CD4-positive, alpha-beta T cell (primary cell): ENCODE measurements at regions not wholly inside any gene's neighbourhood (a gene's known extent, or its start where the extent isn't known, plus 50 kb on each side); places are given as distances from the start of the nearest gene placed in this dataset.

Experiments used
- ATAC-seq: fragments of 200-7000 bp; cut with Tn5 transposase; one replicate; pipeline ENCODE4 v1.10.0; 2022; ENCODE audit warnings: mild to moderate bottlenecking; ENCODE audit not compliant: poor library complexity
- CTCF ChIA-PET: fragments of 350-600 bp; sonication (Branson Sonifier 250); formaldehyde crosslinking; loops from one replicate; lab custom pipeline; 2021; ENCODE audit warnings: antibody characterized with exemption, inconsistent platforms; lab: Charles Lee
- POLR2A ChIA-PET: fragments of 350-600 bp; sonication (Branson Sonifier 250); formaldehyde crosslinking; loops from one replicate; lab custom pipeline; 2021; ENCODE audit warnings: antibody characterized with exemption, inconsistent platforms; lab: Charles Lee
- DNase-seq, 14 experiments: peaks; one replicate each; pipeline ENCODE4 v3.0.0-alpha.2; 2013 to 2020; ENCODE audit warnings: mixed read lengths in 2 of 14
- H3K27ac ChIP-seq, 2 donors: one replicate each; pipeline versions ENCODE4 v1.5.1 to v1.7.0; 2013; ENCODE audit warnings: low read length in 2 of 2, low read depth in 1 of 2, mild to moderate bottlenecking in 1 of 2
- H3K27me3 ChIP-seq, 2 experiments: 1 replicate in 1 of 2; 2 replicates in 1 of 2; pipeline versions ENCODE4 v1.6.1 to v1.7.0; 2013; ENCODE audit warnings: low read length in 2 of 2, control low read depth in 1 of 2, mild to moderate bottlenecking in 1 of 2, moderate library complexity in 1 of 2; ENCODE audit not compliant: insufficient read depth in 2 of 2, control insufficient read depth in 1 of 2
- H3K36me3 ChIP-seq: one replicate; pipeline ENCODE4 v1.6.1; 2013; ENCODE audit warnings: low read length, control low read depth; ENCODE audit not compliant: insufficient read depth
- H3K4me1 ChIP-seq: one replicate; pipeline ENCODE4 v1.6.1; 2013; ENCODE audit warnings: low read length, control low read depth; ENCODE audit not compliant: insufficient read depth
- H3K4me3 ChIP-seq: one replicate; pipeline ENCODE4 v1.5.1; 2013; ENCODE audit warnings: mild to moderate bottlenecking, low read length, moderate library complexity
- H3K9me3 ChIP-seq, 2 experiments: 1 replicate in 1 of 2; 2 replicates in 1 of 2; pipeline versions ENCODE4 v1.6.1 to v1.7.0; 2013; ENCODE audit warnings: low read length in 2 of 2, mild to moderate bottlenecking in 2 of 2, control low read depth in 1 of 2, moderate library complexity in 1 of 2; ENCODE audit not compliant: control insufficient read depth in 1 of 2, insufficient read depth in 1 of 2
- H3K27ac Mint-ChIP-seq: one replicate; pipeline ENCODE4 v1.8.0; 2020; ENCODE audit warnings: mixed read lengths
- H3K27me3 Mint-ChIP-seq: one replicate; pipeline ENCODE4 v1.8.0; 2021; ENCODE audit warnings: mixed read lengths
- H3K36me3 Mint-ChIP-seq: one replicate; pipeline ENCODE4 v1.8.0; 2021; ENCODE audit warnings: low read depth, mixed read lengths
- H3K4me1 Mint-ChIP-seq: one replicate; pipeline ENCODE4 v1.8.0; 2021; ENCODE audit warnings: low read depth, mixed read lengths
- H3K4me3 Mint-ChIP-seq: one replicate; pipeline ENCODE4 v1.8.0; 2020; ENCODE audit warnings: mild to moderate bottlenecking, mixed read lengths
- H3K9me3 Mint-ChIP-seq: one replicate; pipeline ENCODE4 v1.8.0; 2020; ENCODE audit warnings: mixed read lengths
- intact Hi-C, 2 experiments: fragments of 100-400 bp; cut with DNase I in 1 of 2; cut with micrococcal nuclease in 1 of 2; formaldehyde crosslinking; loops; one replicate each; pipeline versions ENCODE4 v1.15.1 to v1.9.0; 2023 to 2025; cut with DNase I, micrococcal nuclease
- TF ChIP-seq, protein P1 (sequence below): fragments of 200-600 bp; IDR thresholded peaks from one replicate; pipeline ENCODE4 v1.8.0; 2022; ENCODE audit warnings: antibody characterized with exemption, mild to moderate bottlenecking

DNA sequence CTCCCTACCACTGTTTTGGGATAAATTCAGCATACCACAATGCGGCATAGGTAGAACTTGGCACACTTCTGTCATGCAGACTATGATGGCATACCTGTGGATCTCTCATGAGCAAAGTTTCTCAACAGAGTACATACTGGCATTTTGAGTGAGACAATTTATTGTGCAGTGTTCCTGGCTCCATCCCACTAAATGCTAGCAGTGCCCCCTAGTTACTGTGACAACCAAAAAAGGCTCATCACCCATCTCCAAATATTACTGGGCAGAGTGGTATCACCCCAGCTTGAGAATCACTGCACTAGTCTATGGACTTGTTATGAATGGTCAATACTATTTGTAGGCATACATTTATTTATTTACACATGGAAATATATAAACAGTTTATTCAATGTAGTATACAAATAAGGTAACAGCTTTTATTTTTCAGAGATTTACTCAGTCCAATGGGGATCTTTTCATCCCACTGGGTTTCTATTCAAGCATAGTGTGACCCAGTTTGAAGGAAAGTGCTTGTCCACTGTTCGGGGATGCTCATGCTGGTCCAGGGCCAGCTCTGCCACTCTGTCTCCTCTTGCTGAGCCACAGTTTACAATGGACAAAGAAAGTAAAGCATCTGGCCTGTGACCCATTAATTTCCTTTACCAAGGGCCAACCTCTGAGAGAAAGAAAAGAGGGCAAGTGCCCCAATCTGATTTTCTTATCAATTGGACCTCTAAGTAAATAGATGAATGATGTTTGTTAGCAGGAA, 81.0 kb upstream of the IL2 start:
- peaks cover 19% of the 10 kb centered on the region for H3K4me1 ChIP-seq
- ATAC-seq, result no peak
- Mint-ChIP-seq H3K4me1 (peaks cover 33% of the 10 kb centered on the region), H3K9me3 (peaks cover 11% of the 10 kb centered on the region), H3K36me3 (no peaks in the 10 kb centered on the region), H3K27me3 (no peaks in the 10 kb centered on the region), H3K4me3 (no peak overlapping the region), H3K27ac (no peak overlapping the region)
- H3K27ac ChIP-seq, result no peak overlapping the region
- H3K9me3 ChIP-seq, result no peaks in the 10 kb centered on the region
- CTCF ChIA-PET, result no interaction called here
- intact Hi-C loops, result no loop called here
- no peak overlapping the region for H3K4me3 ChIP-seq
- no peak for DNase-seq
- POLR2A ChIA-PET, result no interaction called here
- TF ChIP-seq, protein P1, sequence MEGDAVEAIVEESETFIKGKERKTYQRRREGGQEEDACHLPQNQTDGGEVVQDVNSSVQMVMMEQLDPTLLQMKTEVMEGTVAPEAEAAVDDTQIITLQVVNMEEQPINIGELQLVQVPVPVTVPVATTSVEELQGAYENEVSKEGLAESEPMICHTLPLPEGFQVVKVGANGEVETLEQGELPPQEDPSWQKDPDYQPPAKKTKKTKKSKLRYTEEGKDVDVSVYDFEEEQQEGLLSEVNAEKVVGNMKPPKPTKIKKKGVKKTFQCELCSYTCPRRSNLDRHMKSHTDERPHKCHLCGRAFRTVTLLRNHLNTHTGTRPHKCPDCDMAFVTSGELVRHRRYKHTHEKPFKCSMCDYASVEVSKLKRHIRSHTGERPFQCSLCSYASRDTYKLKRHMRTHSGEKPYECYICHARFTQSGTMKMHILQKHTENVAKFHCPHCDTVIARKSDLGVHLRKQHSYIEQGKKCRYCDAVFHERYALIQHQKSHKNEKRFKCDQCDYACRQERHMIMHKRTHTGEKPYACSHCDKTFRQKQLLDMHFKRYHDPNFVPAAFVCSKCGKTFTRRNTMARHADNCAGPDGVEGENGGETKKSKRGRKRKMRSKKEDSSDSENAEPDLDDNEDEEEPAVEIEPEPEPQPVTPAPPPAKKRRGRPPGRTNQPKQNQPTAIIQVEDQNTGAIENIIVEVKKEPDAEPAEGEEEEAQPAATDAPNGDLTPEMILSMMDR, result no peak
- no peaks in the 10 kb centered on the region for H3K27me3 ChIP-seq
- H3K36me3 ChIP-seq, result no peaks in the 10 kb centered on the region

DNA sequence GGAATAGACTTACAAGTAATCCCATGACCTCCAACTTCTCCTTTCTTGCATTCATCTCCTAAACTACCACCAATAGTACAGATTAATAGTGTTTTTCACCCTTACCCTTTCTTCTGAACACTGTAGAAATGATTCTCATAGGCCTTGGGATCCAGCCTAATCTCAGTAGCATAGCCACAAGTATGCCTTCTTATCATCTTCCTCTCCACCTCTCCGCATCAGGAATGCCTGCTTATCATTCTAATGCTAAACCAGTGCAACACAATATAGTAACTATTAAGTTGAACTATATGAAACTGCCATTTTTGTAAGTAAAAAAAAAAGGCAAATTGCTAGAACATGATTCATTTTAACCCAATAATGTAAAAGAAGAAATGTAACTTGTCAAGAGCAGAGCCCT, 79.5 kb upstream of the IL2 start:
- POLR2A ChIA-PET, result no interaction called here
- DNase-seq, result no peak
- TF ChIP-seq, protein P1, result no peak
- CTCF ChIA-PET, result no interaction called here
- Mint-ChIP-seq H3K4me3 (no peak overlapping the region), H3K4me1 (peaks cover 29% of the 10 kb centered on the region), H3K27ac (no peak overlapping the region), H3K9me3 (peaks cover 11% of the 10 kb centered on the region), H3K36me3 (no peaks in the 10 kb centered on the region), H3K27me3 (no peaks in the 10 kb centered on the region)
- intact Hi-C loops, result no loop called here
- H3K27me3 ChIP-seq, result no peaks in the 10 kb centered on the region
- no peak overlapping the region for H3K4me3 ChIP-seq
- no peak for ATAC-seq
- H3K36me3 ChIP-seq, result no peaks in the 10 kb centered on the region
- no peaks in the 10 kb centered on the region for H3K9me3 ChIP-seq
- H3K27ac ChIP-seq, result no peak overlapping the region
- H3K4me1 ChIP-seq, result peaks cover 21% of the 10 kb centered on the region

DNA sequence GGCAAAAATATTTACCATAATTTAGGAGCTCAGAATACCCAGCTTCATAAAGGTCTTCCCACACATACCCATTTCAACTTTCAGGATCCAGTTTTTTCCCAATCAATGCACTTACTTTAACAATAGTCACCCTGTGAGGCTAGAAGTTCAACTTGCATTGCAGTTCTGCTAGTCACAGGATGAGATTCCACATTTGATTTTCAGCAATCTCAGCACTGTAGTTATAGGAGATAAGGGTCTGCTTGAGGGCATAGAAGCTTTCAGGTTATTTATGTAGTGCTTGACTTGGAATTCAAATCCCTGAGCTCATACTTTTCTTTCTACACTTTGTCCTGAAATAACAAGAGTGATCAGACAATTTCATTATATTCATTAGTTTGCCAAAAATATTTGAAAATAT, 78.3 kb upstream of the IL2 start:
- CTCF ChIA-PET, result no interaction called here
- TF ChIP-seq, protein P1, result no peak
- Mint-ChIP-seq H3K27me3 (no peaks in the 10 kb centered on the region), H3K4me1 (peaks cover 20% of the 10 kb centered on the region), H3K9me3 (peaks cover 11% of the 10 kb centered on the region), H3K27ac (no peak overlapping the region), H3K36me3 (no peaks in the 10 kb centered on the region), H3K4me3 (no peak overlapping the region)
- intact Hi-C loops, result no loop called here
- Histone ChIP-seq H3K4me3 (no peak overlapping the region), H3K36me3 (no peaks in the 10 kb centered on the region), H3K9me3 (no peaks in the 10 kb centered on the region), H3K27ac (no peak overlapping the region), H3K27me3 (no peaks in the 10 kb centered on the region), H3K4me1 (peaks cover 21% of the 10 kb centered on the region)
- no peak for ATAC-seq
- POLR2A ChIA-PET, result no interaction called here
- no peak for DNase-seq
